PC-9 (cell line): ENCODE measurements at regions not wholly inside any gene's neighbourhood (a gene's known extent, or its start where the extent isn't known, plus 50 kb on each side); places are given as distances from the start of the nearest gene placed in this dataset.

ENCODE experiments used
- CTCF ChIP-seq: fragments of 200-600 bp; sonication (generic); conservative IDR thresholded peaks from 2 replicates; pipeline ENCODE4 v1.6.1; 2017; ENCODE audit warnings: mixed run types, antibody characterized with exemption, mild to moderate bottlenecking, moderate library complexity
- EZH2 ChIP-seq: fragments of 200-600 bp; sonication (generic); IDR thresholded peaks from 2 replicates; pipeline ENCODE4 v1.8.0; 2017; ENCODE audit warnings: antibody characterized with exemption, low read depth

GRCh38 chr1:175845338-175845737 is 101.9 kb upstream of the TNR start:
- TF ChIP-seq EZH2 (no peak), CTCF (no peak)
